Astrocyte of the spinal cord (primary cell): ENCODE measurements at regions not wholly inside any gene's neighbourhood (a gene's known extent, or its start where the extent isn't known, plus 50 kb on each side); places are given as distances from the start of the nearest gene placed in this dataset.

Experiments
- DNase-seq: peaks from one replicate; pipeline ENCODE4 v3.0.0; 2011; ENCODE audit warnings: low read depth, low spot score
- H3K4me3 ChIP-seq: 2 replicates; pipeline ENCODE4 v1.5.1; 2011; ENCODE audit warnings: low read depth, mild to moderate bottlenecking, low read length, moderate library complexity
- CTCF ChIP-seq: IDR thresholded peaks from 2 replicates; pipeline ENCODE4 v1.5.1; 2012; ENCODE audit warnings: low read depth, mild to moderate bottlenecking, low read length, inconsistent platforms
- in situ Hi-C: cut with HindIII; loops from 2 replicates; pipeline ENCODE4 v1.10.0; 2017; ENCODE audit warnings: low sequenced_read_pairs

GRCh38 chr12:67911275-67911600, 78.0 kb upstream of the IFNG-AS1 start:
- no peak for TF ChIP-seq CTCF
- H3K4me3 ChIP-seq, result no peak overlapping the region
- DNase-seq, result peak; percentile 53
- in situ Hi-C loops, result no loop called here

- no peak overlapping the region for H3K4me3 ChIP-seq
- no peak for DNase-seq
- in situ Hi-C loops, result no loop called here
- TF ChIP-seq CTCF, result no peak
Measured at GRCh38 chr12:67911789-67912188, 77.5 kb upstream of the IFNG-AS1 start.

GRCh38 chr12:67915335-67915851, 73.9 kb upstream of the IFNG-AS1 start:
- in situ Hi-C loops, result no loop called here
- no peak overlapping the region for H3K4me3 ChIP-seq
- TF ChIP-seq CTCF, result no peak
- DNase-seq, result no peak

- in situ Hi-C loops, result no loop called here
- TF ChIP-seq CTCF, result no peak
- H3K4me3 ChIP-seq, result no peak overlapping the region
- peak; percentile 14 for DNase-seq
Measured at GRCh38 chr12:67916266-67916970, 72.8 kb upstream of the IFNG-AS1 start.

- in situ Hi-C loops, result no loop called here
- no peak overlapping the region for H3K4me3 ChIP-seq
- DNase-seq, result no peak
Measured at GRCh38 chr12:67917811-67918210, 71.4 kb upstream of the IFNG-AS1 start.

GRCh38 chr12:67918441-67918840, 70.8 kb upstream of the IFNG-AS1 start:
- no peak for DNase-seq

More at GRCh38 chr12:67917811-67918210, 71.4 kb upstream of the IFNG-AS1 start:
- TF ChIP-seq CTCF, result no peak

More at GRCh38 chr12:67918441-67918840, 70.8 kb upstream of the IFNG-AS1 start:
- no peak overlapping the region for H3K4me3 ChIP-seq
- no peak for TF ChIP-seq CTCF
- in situ Hi-C loops, result no loop called here
